DND-41 (cell line): ENCODE measurements at regions not wholly inside any gene's neighbourhood (a gene's known extent, or its start where the extent isn't known, plus 50 kb on each side); places are given as distances from the start of the nearest gene placed in this dataset.

Experiments
- EZH2 ChIP-seq: IDR thresholded peaks from 3 replicates; pipeline ENCODE4 v1.6.1; 2012; ENCODE audit warnings: borderline replicate concordance, low read depth, mild to moderate bottlenecking, moderate library complexity, low read length, inconsistent platforms; ENCODE audit not compliant: severe bottlenecking
- TF ChIP-seq, protein P1 (sequence below): IDR thresholded peaks from 2 replicates; pipeline ENCODE4 v1.5.1; 2012; ENCODE audit warnings: borderline replicate concordance, low read length, moderate library complexity, mild to moderate bottlenecking; ENCODE audit not compliant: poor library complexity, severe bottlenecking; ENCODE audit errors: extremely low read depth

DNA sequence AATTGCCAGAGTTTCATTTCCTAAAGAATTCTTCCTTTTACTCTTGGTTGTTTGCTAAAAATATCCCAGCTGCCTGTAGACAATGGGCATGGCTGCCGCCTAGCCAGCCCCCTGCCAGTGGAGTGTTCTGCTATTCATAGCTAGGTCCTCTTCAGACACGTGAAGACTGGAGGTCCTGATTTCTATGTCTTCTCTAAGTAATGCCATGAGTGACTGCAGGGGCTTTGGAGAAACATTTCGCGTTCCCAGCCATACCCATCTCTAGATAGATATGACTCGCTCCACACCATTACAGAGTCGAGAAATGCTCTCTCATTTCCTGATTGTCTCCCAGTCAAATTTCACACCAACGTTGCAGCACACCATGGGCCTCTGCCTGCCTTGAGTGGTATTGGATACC, 99.5 kb upstream of the BACE2 start:
- TF ChIP-seq, protein P1, sequence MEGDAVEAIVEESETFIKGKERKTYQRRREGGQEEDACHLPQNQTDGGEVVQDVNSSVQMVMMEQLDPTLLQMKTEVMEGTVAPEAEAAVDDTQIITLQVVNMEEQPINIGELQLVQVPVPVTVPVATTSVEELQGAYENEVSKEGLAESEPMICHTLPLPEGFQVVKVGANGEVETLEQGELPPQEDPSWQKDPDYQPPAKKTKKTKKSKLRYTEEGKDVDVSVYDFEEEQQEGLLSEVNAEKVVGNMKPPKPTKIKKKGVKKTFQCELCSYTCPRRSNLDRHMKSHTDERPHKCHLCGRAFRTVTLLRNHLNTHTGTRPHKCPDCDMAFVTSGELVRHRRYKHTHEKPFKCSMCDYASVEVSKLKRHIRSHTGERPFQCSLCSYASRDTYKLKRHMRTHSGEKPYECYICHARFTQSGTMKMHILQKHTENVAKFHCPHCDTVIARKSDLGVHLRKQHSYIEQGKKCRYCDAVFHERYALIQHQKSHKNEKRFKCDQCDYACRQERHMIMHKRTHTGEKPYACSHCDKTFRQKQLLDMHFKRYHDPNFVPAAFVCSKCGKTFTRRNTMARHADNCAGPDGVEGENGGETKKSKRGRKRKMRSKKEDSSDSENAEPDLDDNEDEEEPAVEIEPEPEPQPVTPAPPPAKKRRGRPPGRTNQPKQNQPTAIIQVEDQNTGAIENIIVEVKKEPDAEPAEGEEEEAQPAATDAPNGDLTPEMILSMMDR = no peak
- no peak for TF ChIP-seq EZH2
